Fibroblast of skin of right biceps (primary cell): ENCODE measurements at regions not wholly inside any gene's neighbourhood (a gene's known extent, or its start where the extent isn't known, plus 50 kb on each side); places are given as distances from the start of the nearest gene placed in this dataset.

Source experiments
- DNase-seq: peaks from one replicate; pipeline ENCODE4 v3.0.0-alpha.2; 2013

DNA sequence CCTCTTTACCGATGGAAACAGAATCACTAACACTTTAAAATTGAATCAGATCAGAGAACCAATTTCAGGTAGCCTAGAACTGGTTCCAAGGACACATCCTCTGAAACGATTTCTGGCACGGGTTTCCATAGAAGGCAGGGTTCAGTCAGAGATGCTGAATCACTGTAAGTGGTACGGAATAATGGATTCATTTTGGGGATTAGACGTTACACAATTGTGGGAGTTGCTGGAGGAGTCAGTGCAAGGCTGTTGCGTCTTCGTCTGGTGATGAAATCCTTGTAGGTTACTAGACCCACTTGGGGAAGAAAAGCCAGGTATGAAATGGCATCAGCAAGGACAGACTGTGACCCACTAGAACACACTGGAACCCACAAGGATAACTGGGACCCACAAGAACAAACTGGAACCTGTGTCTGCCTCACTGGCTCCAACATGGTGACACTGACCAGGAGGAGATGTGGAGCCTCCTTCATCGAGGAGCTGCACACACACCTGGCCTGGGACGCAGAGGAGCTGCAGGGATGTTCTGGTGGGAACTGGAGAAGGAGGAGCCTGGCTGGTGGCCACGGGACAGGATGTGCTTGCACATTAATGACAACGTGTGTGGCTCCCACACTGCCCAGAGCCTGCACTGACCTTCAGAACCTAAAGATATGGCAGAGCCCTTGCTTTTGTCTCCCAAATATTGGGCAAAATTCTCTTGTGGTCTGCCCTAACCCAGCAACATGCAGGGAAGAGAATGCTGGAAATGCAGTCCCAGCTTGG is 105.1 kb downstream of the TRAPPC11 start:
- no peak for DNase-seq

GRCh38 chr4:183765251-183765911 is 106.3 kb downstream of the TRAPPC11 start:
- DNase-seq: no peak

DNA sequence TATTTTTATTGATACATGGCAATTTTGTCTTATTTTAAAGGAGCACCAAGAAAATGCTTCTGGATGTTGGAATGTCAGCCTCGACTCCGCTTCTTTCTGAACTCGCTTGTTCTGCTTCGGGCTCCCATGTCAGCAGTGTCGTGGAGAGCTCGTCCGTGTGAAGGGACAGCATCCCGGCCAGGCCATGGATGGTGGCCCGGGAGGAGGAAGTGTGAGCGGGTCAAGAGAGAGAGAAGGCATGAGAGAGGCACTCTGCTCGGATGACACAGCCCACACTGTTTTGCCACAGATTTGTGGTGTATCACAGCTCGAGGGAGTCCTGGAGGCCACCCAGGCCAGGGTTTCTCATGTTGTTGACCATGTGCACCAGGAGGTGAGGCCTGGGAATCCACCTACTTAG is 107.0 kb downstream of the TRAPPC11 start:
- no peak for DNase-seq

GRCh38 chr4:183770906-183771305 is 111.8 kb downstream of the TRAPPC11 start:
- DNase-seq: no peak

- no peak for DNase-seq
Measured at GRCh38 chr4:183772361-183772760, 113.3 kb downstream of the TRAPPC11 start.

- DNase-seq: no peak
Measured at GRCh38 chr4:183773790-183774189, 114.7 kb downstream of the TRAPPC11 start.

GRCh38 chr4:183783306-183783705 is 121.8 kb upstream of the STOX2 start:
- no peak for DNase-seq

DNA sequence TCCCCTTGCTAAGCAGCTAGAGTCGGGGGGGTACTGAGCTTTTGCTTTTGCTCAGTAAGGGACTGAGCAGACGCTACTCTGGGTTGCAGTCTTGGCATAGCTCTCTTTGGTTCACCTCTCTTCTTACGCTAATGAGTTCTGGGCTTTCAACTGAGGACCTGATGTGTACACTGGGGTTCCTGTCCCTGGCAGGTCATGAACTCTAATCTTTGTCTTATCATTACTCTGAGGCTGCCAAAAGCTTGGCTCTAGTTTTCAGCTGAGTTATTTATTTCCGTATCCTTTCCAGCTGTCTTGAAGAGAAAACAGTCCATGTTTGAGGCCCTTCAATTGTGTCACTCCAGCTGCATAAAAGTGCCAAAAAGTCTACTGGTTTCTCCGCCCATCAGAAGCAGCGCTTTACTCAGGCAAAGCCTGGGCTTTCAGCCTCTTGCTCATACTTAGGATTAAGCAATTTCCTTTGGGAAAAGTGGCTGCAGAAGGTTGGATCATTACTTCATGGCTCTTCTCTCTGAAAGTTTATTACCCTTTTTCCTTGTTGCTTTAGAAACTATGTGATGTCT is 121.0 kb upstream of the STOX2 start:
- DNase-seq: peak; percentile 65

DNA sequence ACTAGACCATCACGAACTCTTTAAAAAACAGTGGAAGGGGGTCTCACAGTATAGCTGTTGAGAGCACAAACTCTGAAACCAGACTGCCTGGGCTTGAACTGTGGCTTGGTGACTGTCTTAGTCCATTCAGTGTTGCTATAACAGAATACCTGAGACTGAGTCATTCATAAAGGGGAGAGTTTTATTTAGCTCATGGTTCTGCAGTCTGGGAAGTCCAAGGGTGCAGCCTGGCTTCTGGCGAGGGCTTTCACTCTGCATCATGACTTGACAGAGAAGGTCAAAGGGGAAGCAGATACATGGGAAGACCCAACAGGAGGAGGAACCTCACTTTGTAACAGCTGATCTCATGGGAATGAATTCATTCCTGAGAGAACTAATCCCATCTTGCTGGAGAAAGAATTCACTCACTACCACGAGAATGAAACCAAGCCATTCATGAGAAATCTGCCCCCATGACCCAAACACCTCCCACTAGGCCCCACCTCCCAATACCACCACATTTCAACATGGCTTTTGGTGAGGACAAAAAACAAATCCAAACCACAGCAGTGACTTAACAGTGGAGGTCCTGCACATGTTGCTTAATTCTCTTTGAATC is 116.7 kb upstream of the STOX2 start:
- DNase-seq: no peak

- DNase-seq: no peak
Measured at GRCh38 chr4:183789657-183790056, 115.5 kb upstream of the STOX2 start.

- no peak for DNase-seq
Measured at GRCh38 chr4:183790661-183791060, 114.4 kb upstream of the STOX2 start.

- no peak for DNase-seq
Measured at GRCh38 chr4:183797011-183797444, 108.1 kb upstream of the STOX2 start.

- no peak for DNase-seq
Measured at GRCh38 chr4:183797445-183798300, 107.4 kb upstream of the STOX2 start.

DNA sequence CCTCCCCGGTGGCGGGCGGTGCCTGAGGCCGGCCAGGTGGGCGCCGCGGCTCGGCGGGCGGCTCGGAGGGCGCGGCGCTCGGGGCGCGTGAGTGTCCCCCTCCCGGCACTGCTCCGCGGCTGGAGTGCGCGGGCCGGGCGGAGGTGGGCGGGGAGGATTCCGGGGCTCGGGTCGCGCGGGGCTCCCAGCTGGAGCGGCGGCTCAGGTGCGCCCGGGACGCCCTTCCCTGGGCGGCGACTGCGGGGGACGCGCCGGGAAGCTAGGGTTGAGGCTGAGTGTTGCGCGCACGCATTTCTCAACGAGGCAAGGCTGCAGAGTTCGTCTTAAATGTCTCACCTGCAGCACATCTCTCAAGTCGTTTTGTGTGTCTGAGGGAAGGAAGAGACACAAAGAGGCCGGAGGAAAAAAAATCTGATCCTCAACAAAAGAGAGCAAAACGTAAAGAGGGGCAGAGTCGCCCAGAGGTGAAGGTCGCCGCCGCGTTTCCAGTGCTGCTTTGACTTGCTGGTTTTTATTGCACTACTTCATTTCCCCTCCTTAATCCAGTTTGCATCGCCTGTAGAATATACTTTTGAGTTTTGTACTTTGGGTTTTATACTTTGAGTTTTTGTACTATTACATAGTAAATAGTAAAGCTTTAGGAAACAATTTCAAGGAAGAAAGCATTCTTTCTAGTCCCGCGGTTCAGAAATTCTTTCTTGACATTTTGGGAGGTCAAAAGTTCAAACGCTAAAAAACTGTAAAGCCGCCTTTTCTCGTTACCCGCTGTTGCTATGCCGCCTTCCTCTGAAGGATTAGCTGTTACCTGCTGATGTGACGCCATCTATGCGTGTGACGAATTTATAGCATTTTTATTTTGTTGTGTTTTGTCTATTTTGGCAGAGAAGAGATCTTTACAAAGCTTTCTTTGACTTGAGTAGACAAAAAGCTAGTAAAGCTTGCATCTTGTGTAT is 106.5 kb upstream of the STOX2 start:
- DNase-seq: no peak

- DNase-seq: no peak
Measured at GRCh38 chr4:183801457-183802165, 103.5 kb upstream of the STOX2 start.

- no peak for DNase-seq
Measured at GRCh38 chr4:183806341-183806740, 98.8 kb upstream of the STOX2 start.

GRCh38 chr4:183807420-183808096 is 97.5 kb upstream of the STOX2 start:
- no peak for DNase-seq

- DNase-seq: no peak
Measured at GRCh38 chr4:183808097-183808456, 97.0 kb upstream of the STOX2 start.

DNA sequence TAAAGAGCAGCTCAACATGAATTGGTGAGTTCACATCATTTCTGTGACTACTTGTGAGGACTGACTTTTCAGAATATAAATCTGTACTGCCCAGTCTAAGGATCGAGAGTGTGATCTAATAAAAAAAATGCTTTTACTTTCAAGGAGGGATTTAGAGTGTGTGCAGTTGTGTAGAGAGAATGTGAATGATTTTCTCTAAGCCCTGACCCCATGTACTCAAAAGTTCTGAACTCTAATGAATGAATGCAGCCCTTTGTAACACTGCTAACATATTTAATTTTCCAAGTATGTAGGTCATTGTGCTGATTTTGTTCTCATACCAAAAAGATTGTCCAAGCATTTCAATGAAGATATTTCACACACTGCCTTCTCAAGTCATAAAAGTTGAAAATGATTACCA is 92.5 kb upstream of the STOX2 start:
- no peak for DNase-seq

DNA sequence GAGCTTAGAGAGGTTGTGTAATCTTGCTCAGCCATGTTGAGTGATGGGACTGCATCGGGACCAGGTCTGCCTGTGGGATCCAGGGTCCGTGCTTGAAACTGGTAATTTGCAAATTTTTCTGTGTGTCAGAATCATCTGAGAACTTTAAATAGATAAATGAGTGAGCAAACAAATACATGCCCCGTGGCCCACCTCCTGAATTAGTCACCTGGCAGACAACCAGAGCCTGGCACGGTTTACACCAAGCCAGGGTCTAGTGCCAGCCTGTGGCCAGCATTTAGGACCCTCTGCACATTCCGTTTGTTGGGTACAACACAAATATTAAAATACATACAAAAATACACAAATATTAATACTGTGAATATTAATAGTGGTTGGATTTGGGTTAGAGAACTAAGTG is 90.6 kb upstream of the STOX2 start:
- no peak for DNase-seq
